ENCODE measurements at regions not wholly inside any gene's neighbourhood (a gene's known extent, or its start where the extent isn't known, plus 50 kb on each side); places are given as distances from the start of the nearest gene placed in this dataset.

- Histone ChIP-seq H2AFZ (ENCODE audit: low read length) (no peak overlapping the region), H3F3A (ENCODE audit: insufficient read depth, low read length) (no peaks in the 10 kb centered on the region), H3K4me2 (ENCODE audit: low read depth, low read length) (no peak overlapping the region), H3K9me2 (replicated peaks; ENCODE audit: insufficient read depth, low read length) (no peaks in the 10 kb centered on the region), H3K27ac (ENCODE audit: low read length) (no peak overlapping the region), H3K4me3 (ENCODE audit: low read length) (no peak overlapping the region), H4K20me1 (ENCODE audit: insufficient read depth, low read length) (no peaks in the 10 kb centered on the region), H3K79me2 (ENCODE audit: low read length) (no peaks in the 10 kb centered on the region), H3K4me1 (ENCODE audit: low read length) (no peaks in the 10 kb centered on the region), H3K27me3 (replicated peaks; ENCODE audit: insufficient read depth, low read length) (no peaks in the 10 kb centered on the region), H3K9ac (ENCODE audit: low read length) (no peak overlapping the region), H3K9me3 (replicated peaks; ENCODE audit: insufficient read depth, low read length) (no peaks in the 10 kb centered on the region), H3K36me3 (replicated peaks; ENCODE audit: insufficient read depth, low read length) (no peaks in the 10 kb centered on the region)
- TF ChIP-seq CTCF (IDR thresholded peaks at IDR 0.05; ENCODE audit: low read length) (peak; percentile 11; the same call in 1 of the 2 replicates), EZH2 (optimal IDR thresholded peaks at IDR 0.05; ENCODE audit: low read depth, low read length) (no peak)
- DNase-seq, result no peak
These were observed 137.4 kb upstream of the AGA start for GRCh38 chr4:177579649-177580048.

- TF ChIP-seq EZH2phosphoT487 (IDR thresholded peaks at IDR 0.05; ENCODE audit: low read length) (no peak), CTCF (IDR thresholded peaks at IDR 0.05; ENCODE audit: low read length) (no peak), EZH2 (optimal IDR thresholded peaks at IDR 0.05; ENCODE audit: low read depth, low read length) (no peak)
- Histone ChIP-seq H4K20me1 (ENCODE audit: insufficient read depth, low read length) (no peaks in the 10 kb centered on the region), H3K4me3 (ENCODE audit: low read length) (no peak overlapping the region), H3K27ac (ENCODE audit: low read length) (no peak overlapping the region), H2AFZ (ENCODE audit: low read length) (no peak overlapping the region), H3F3A (ENCODE audit: insufficient read depth, low read length) (no peaks in the 10 kb centered on the region), H3K79me2 (ENCODE audit: low read length) (no peaks in the 10 kb centered on the region), H3K4me2 (ENCODE audit: low read depth, low read length) (no peak overlapping the region), H3K36me3 (replicated peaks; ENCODE audit: insufficient read depth, low read length) (no peaks in the 10 kb centered on the region), H3K9ac (ENCODE audit: low read length) (no peak overlapping the region), H3K9me3 (replicated peaks; ENCODE audit: insufficient read depth, low read length) (no peaks in the 10 kb centered on the region), H3K4me1 (ENCODE audit: low read length) (no peaks in the 10 kb centered on the region), H3K27me3 (replicated peaks; ENCODE audit: insufficient read depth, low read length) (no peaks in the 10 kb centered on the region), H3K9me2 (replicated peaks; ENCODE audit: insufficient read depth, low read length) (no peaks in the 10 kb centered on the region)
- no peak for DNase-seq
These were observed 140.8 kb upstream of the AGA start for GRCh38 chr4:177582992-177583391.

- no peak for DNase-seq
- Histone ChIP-seq H3F3A (ENCODE audit: insufficient read depth, low read length) (no peaks in the 10 kb centered on the region), H3K4me3 (ENCODE audit: low read length) (no peak overlapping the region), H2AFZ (ENCODE audit: low read length) (no peak overlapping the region), H3K9ac (ENCODE audit: low read length) (no peak overlapping the region), H3K27me3 (replicated peaks; ENCODE audit: insufficient read depth, low read length) (no peaks in the 10 kb centered on the region), H4K20me1 (ENCODE audit: insufficient read depth, low read length) (no peaks in the 10 kb centered on the region), H3K4me1 (ENCODE audit: low read length) (no peaks in the 10 kb centered on the region), H3K9me3 (replicated peaks; ENCODE audit: insufficient read depth, low read length) (no peaks in the 10 kb centered on the region), H3K4me2 (ENCODE audit: low read depth, low read length) (no peak overlapping the region), H3K9me2 (replicated peaks; ENCODE audit: insufficient read depth, low read length) (no peaks in the 10 kb centered on the region), H3K79me2 (ENCODE audit: low read length) (no peaks in the 10 kb centered on the region), H3K27ac (ENCODE audit: low read length) (no peak overlapping the region), H3K36me3 (replicated peaks; ENCODE audit: insufficient read depth, low read length) (no peaks in the 10 kb centered on the region)
- TF ChIP-seq EZH2 (optimal IDR thresholded peaks at IDR 0.05; ENCODE audit: low read depth, low read length) (no peak), CTCF (IDR thresholded peaks at IDR 0.05; ENCODE audit: low read length) (no peak), EZH2phosphoT487 (IDR thresholded peaks at IDR 0.05; ENCODE audit: low read length) (no peak)
These were observed 145.8 kb upstream of the AGA start for GRCh38 chr4:177587989-177588388.

All from MM.1S (cell line).